ENCODE measurements at regions not wholly inside any gene's neighbourhood (a gene's known extent, or its start where the extent isn't known, plus 50 kb on each side); places are given as distances from the start of the nearest gene placed in this dataset.

- Histone ChIP-seq H2BK120ac (replicated peaks; ENCODE audit: low read depth, low read length) (no peak overlapping the region), H3K14ac (ENCODE audit: insufficient read length) (no peak overlapping the region), H3K9ac (replicated peaks in 1 of 4; ENCODE audit: extremely low read depth in 1 of 4, low read depth in 3 of 4, low read length in 3 of 4) (no peak overlapping the region), H3K23ac (ENCODE audit: insufficient read length) (no peak overlapping the region), H3K79me2 (ENCODE audit: control insufficient read depth in 1 of 2, insufficient read depth in 2 of 2, low read length in 2 of 2) (no peaks in the 10 kb centered on the region), H4K91ac (replicated peaks; ENCODE audit: insufficient read length, low read length) (no peak overlapping the region), H2BK5ac (ENCODE audit: low read depth, low read length) (no peak overlapping the region), H4K5ac (ENCODE audit: insufficient read length, low read depth, low read length) (no peak overlapping the region), H3K9me3 (ENCODE audit: insufficient read depth in 2 of 2, low read depth in 1 of 2, low read length in 1 of 2) (no peaks in the 10 kb centered on the region), H3K79me1 (ENCODE audit: low read depth, low read length) (no peaks in the 10 kb centered on the region), H4K20me1 (replicated peaks in 1 of 2; ENCODE audit: control insufficient read depth in 1 of 2, insufficient read depth in 2 of 2, low read length in 2 of 2) (no peaks in the 10 kb centered on the region), H3K56ac (replicated peaks; ENCODE audit: insufficient read length, low read depth, low read length) (no peak overlapping the region), H3K4me1 (replicated peaks in 1 of 4; ENCODE audit: control insufficient read depth in 3 of 4, insufficient read depth in 4 of 4, low read length in 3 of 4) (no peaks in the 10 kb centered on the region), H2AK5ac (ENCODE audit: low read depth, low read length) (no peak overlapping the region), H2BK12ac (ENCODE audit: low read depth, low read length) (no peak overlapping the region), H3K23me2 (ENCODE audit: low read depth, low read length) (no peaks in the 10 kb centered on the region), H3K27me3 (replicated peaks in 1 of 4; ENCODE audit: control insufficient read depth in 3 of 4, extremely low read depth in 1 of 4, insufficient read depth in 3 of 4, low read length in 3 of 4) (no peaks in the 10 kb centered on the region; a peak in 1 of 7 replicates), H3K4me3 (ENCODE audit: extremely low read depth in 1 of 4, insufficient read depth in 2 of 4, low read depth in 3 of 4, low read length in 4 of 4) (no peak overlapping the region), H3K4ac (replicated peaks; ENCODE audit: insufficient read length, low read depth, low read length) (no peak overlapping the region), H3K27ac (ENCODE audit: low read depth, low read length) (no peak overlapping the region), H3K4me2 (ENCODE audit: insufficient read depth in 1 of 2, low read depth in 2 of 2, low read length in 2 of 2) (no peak overlapping the region), H4K8ac (ENCODE audit: extremely low read depth, insufficient read depth, low read length) (no peak overlapping the region), H3K36me3 (ENCODE audit: control insufficient read depth in 2 of 4, insufficient read depth in 4 of 4, low read length in 3 of 4) (no peaks in the 10 kb centered on the region), H2BK20ac (ENCODE audit: low read length) (no peak overlapping the region), H3K18ac (ENCODE audit: extremely low read depth, low read length) (no peak overlapping the region), H2BK15ac (ENCODE audit: low read length) (no peak overlapping the region), H2AFZ (ENCODE audit: low read length) (no peak overlapping the region)
- DNase-seq (ENCODE audit: low read depth in 1 of 2, low spot score in 2 of 2) (no peak), FAIRE-seq (no peak)
- CTCF ChIA-PET (ENCODE audit: partially characterized antibody), result no interaction called here
- POLR2A ChIA-PET (ENCODE audit: partially characterized antibody), result no interaction called here
- WGBS, 2 experiments (ENCODE audit: extremely low coverage in 1 of 2, insufficient coverage in 1 of 2, insufficient read length in 1 of 2, insufficient replicate concordance in 2 of 2, low coverage in 1 of 2, low lambda C conversion rate in 2 of 2, missing lambda C conversion rate in 1 of 2), result 84% methylated on average over 3 of the region's 3 CpGs; no CpG with 5 or more reads in 1 of the 2 experiments
- no peak for TF ChIP-seq CEBPB (IDR thresholded peaks at IDR 0.05; ENCODE audit: low read depth, low read length)
- TF ChIP-seq ASH2L (IDR thresholded peaks at IDR 0.05; ENCODE audit: low read length), result no peak
- no peak for TF ChIP-seq NRF1 (IDR thresholded peaks at IDR 0.05; ENCODE audit: low read depth, low read length)
- no peak for TF ChIP-seq POU5F1 (IDR thresholded peaks at IDR 0.05; ENCODE audit: low read depth, low read length)
- no peak for TF ChIP-seq JUND (IDR thresholded peaks at IDR 0.05; ENCODE audit: low read length)
- no peak for TF ChIP-seq JUN (IDR thresholded peaks at IDR 0.05; ENCODE audit: low read depth, low read length)
- no peak for TF ChIP-seq KDM1A (IDR thresholded peaks at IDR 0.05; ENCODE audit: borderline replicate concordance, low read length)
- no peak for TF ChIP-seq SUZ12 (IDR thresholded peaks at IDR 0.05; ENCODE audit: low read length)
- TF ChIP-seq USF2 (IDR thresholded peaks at IDR 0.05; ENCODE audit: low read length), result no peak
- TF ChIP-seq RNF2 (IDR thresholded peaks at IDR 0.05; ENCODE audit: borderline replicate concordance, low read depth, low read length, missing control alignments, poor library complexity, severe bottlenecking), result no peak
- no peak for TF ChIP-seq SP1 (IDR thresholded peaks at IDR 0.05; ENCODE audit: low read depth, low read length)
- no peak for TF ChIP-seq SIRT6 (IDR thresholded peaks at IDR 0.05; ENCODE audit: low read length)
- TF ChIP-seq GTF2F1 (IDR thresholded peaks at IDR 0.05; ENCODE audit: borderline replicate concordance, low read depth, low read length), result no peak
Measured at GRCh38 chr15:39333393-39333792, 247.5 kb upstream of the THBS1 start.
